Tibial artery (tissue), 4 donors: ENCODE measurements at regions not wholly inside any gene's neighbourhood (a gene's known extent, or its start where the extent isn't known, plus 50 kb on each side); places are given as distances from the start of the nearest gene placed in this dataset.
"Not testable (repeated sequence)": the region's sequence is repeated elsewhere in the genome, so short reads cannot be mapped to it uniquely, and the experiment has no call there.

ENCODE experiments used
- DNase-seq, 2 donors: peaks; one replicate each; pipeline ENCODE4 v3.0.0-alpha.2; 2019
- H3K27ac ChIP-seq, 2 donors: fragments of 200-600 bp; sonication (generic) in 1 of 2; 1 replicate in 1 of 2; 2 replicates in 1 of 2; pipeline ENCODE4 v1.5.1; 2018 to 2019; ENCODE audit warnings: mild to moderate bottlenecking in 1 of 2
- H3K27me3 ChIP-seq, 2 donors: fragments of 200-600 bp; sonication (generic) in 1 of 2; one replicate each; pipeline versions ENCODE4 v1.5.1 to v1.6.0; 2016 to 2019
- H3K36me3 ChIP-seq, 3 donors: fragments of 200-600 bp; sonication (generic) in 2 of 3; one replicate each; pipeline ENCODE4 v1.5.1; 2016 to 2019; ENCODE audit warnings: mild to moderate bottlenecking in 2 of 3
- H3K4me1 ChIP-seq, 4 donors: fragments of 200-600 bp; sonication (generic) in 2 of 4; 1 replicate in 3 of 4; 2 replicates in 1 of 4; pipeline ENCODE4 v1.5.1; 2016 to 2019
- H3K4me3 ChIP-seq, 2 donors: fragments of 200-600 bp; sonication (generic) in 1 of 2; 1 replicate in 1 of 2; 2 replicates in 1 of 2; pipeline ENCODE4 v1.5.1; 2018 to 2019; ENCODE audit warnings: mild to moderate bottlenecking in 2 of 2
- H3K9me3 ChIP-seq, 3 donors: fragments of 200-600 bp; sonication (generic) in 1 of 3; one replicate each; pipeline ENCODE4 v1.5.1; 2016 to 2019
- intact Hi-C: fragments of 100-400 bp; cut with DNase I; formaldehyde crosslinking; loops from one replicate; pipeline ENCODE4 v1.15.0; 2023; ENCODE audit warnings: low total_unique reads
- TF ChIP-seq, protein P1 (sequence below), 2 experiments: fragments of 200-600 bp in 1 of 2; fragments of 450-650 bp in 1 of 2; IDR thresholded peaks; one replicate each; pipeline ENCODE4 v1.5.1; 2017 to 2019; ENCODE audit warnings: antibody characterized with exemption in 2 of 2, mild to moderate bottlenecking in 1 of 2, moderate library complexity in 1 of 2

DNA sequence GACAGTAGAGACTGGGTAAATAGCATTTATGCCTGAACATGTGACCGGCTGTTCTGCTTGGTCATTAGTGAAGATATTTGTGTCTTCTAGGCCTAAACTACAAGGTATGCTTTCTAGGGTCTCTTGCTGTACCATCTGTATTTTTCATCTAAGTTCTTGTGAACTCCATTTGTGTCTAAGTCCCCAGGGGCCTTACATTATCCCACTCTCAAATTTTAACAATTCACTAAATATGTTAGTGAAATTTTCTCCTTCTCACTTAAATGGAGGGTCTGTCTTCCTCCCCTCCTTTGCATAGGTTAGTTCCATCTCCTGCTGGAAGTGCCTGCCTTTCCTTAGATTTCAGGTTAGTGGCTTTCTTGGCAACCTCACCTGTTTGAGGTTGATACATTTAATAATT is 382.6 kb downstream of the RAD51AP2 start:
- TF ChIP-seq, protein P1, sequence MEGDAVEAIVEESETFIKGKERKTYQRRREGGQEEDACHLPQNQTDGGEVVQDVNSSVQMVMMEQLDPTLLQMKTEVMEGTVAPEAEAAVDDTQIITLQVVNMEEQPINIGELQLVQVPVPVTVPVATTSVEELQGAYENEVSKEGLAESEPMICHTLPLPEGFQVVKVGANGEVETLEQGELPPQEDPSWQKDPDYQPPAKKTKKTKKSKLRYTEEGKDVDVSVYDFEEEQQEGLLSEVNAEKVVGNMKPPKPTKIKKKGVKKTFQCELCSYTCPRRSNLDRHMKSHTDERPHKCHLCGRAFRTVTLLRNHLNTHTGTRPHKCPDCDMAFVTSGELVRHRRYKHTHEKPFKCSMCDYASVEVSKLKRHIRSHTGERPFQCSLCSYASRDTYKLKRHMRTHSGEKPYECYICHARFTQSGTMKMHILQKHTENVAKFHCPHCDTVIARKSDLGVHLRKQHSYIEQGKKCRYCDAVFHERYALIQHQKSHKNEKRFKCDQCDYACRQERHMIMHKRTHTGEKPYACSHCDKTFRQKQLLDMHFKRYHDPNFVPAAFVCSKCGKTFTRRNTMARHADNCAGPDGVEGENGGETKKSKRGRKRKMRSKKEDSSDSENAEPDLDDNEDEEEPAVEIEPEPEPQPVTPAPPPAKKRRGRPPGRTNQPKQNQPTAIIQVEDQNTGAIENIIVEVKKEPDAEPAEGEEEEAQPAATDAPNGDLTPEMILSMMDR (IDR thresholded peaks at IDR 0.05) = no peak
- no peaks in the 10 kb centered on the region for H3K4me1 ChIP-seq

DNA sequence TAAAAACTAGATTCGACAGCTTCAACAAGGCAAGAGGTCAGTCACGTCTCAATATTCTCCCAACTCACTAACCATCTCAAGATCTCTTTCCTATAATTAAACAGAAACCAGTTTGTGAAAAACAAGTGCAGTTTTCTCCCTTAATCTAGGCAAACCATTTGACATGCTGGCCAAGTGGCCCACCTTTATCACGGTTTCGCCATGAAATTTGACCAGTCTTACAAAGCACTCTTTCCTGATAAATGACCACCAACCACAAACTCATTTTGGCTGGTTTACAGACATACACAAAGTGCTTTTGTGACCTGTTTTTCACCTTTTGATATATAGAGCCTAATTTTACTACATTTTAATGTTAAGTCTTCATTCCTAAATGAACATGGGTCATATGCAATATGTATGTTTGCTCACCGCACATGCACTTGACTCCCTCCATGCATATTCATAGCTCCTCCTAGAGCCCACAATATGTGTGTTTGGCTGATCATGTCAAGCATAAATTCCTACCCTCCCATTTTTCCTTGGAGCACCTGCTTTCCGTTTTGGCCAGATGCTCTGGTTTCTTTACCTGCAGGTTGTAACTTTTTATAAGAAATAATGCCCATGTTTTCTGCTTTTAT is 385.1 kb downstream of the RAD51AP2 start:
- no peak overlapping the region for H3K4me3 ChIP-seq
- no peaks in the 10 kb centered on the region for H3K36me3 ChIP-seq
- no peaks in the 10 kb centered on the region for H3K9me3 ChIP-seq
- no peak for DNase-seq
- TF ChIP-seq, protein P1 (IDR thresholded peaks at IDR 0.05) = no peak
- intact Hi-C loops = no loop called here
- no peaks in the 10 kb centered on the region for H3K27me3 ChIP-seq
- no peaks in the 10 kb centered on the region for H3K4me1 ChIP-seq
- H3K27ac ChIP-seq = no peak overlapping the region

More for the DNA sequence above, 382.6 kb downstream of the RAD51AP2 start:
- no peak for DNase-seq
- Histone ChIP-seq H3K9me3 (no peaks in the 10 kb centered on the region), H3K4me3 (no peak overlapping the region), H3K27me3 (no peaks in the 10 kb centered on the region), H3K27ac (no peak overlapping the region), H3K36me3 (no peaks in the 10 kb centered on the region)
- intact Hi-C loops = no loop called here

DNA sequence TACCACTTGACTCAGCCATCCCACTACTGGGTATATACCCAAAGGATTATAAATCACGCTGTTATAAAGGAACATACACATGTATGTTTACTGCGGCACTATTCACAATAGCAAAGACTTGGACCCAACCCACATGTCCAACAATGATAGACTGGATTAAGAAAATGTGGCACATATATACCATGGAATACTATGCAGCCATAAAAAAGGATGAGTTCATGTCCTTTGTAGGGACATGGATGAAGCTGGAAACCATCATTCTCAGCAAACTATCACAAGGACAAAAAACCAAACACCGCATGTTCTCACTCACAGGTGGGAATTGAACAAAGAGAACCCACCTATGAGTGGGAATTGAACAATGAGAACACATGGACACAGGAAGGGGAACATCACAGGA is 387.6 kb downstream of the RAD51AP2 start:
- intact Hi-C loops, H3K27ac ChIP-seq, H3K9me3 ChIP-seq, H3K27me3 ChIP-seq, DNase-seq, H3K4me1 ChIP-seq, H3K4me3 ChIP-seq, H3K36me3 ChIP-seq: not testable (repeated sequence)

DNA sequence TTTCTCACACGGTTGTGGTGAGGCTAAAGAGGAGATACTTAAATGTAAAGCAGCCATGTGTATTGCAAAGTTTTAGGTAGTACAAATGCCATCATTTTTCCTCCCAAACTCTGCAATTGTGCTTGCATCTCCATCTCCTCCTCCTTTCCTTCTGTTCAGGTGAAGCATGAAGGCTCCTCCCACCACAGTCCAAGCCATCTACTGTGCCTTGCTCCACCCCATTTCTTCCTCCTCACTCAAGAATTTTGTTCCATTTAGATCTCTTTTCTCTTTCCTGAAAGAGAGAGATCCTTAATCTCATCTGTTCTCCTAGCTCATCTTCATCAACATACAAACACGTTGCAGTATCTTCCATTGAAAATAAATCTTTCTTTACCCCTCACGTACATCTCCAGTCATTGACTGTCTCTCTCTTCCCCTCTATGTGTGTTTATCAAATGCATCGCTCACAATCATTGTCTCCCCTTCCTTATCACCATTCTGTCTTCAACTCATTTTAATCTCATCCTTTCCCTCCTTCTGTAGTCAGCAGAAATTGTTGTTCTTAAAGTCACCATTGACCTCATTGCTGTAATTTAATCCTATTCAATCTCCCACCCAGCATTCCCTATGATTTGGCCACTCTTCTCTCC is 392.1 kb downstream of the RAD51AP2 start:
- TF ChIP-seq, protein P1 (IDR thresholded peaks at IDR 0.05) = no peak
- no peak overlapping the region for H3K27ac ChIP-seq
- DNase-seq = no peak
- H3K27me3 ChIP-seq = no peaks in the 10 kb centered on the region
- H3K4me3 ChIP-seq = no peak overlapping the region
- no peaks in the 10 kb centered on the region for H3K36me3 ChIP-seq
- intact Hi-C loops = no loop called here
- H3K9me3 ChIP-seq = no peaks in the 10 kb centered on the region
- H3K4me1 ChIP-seq = no peaks in the 10 kb centered on the region

DNA sequence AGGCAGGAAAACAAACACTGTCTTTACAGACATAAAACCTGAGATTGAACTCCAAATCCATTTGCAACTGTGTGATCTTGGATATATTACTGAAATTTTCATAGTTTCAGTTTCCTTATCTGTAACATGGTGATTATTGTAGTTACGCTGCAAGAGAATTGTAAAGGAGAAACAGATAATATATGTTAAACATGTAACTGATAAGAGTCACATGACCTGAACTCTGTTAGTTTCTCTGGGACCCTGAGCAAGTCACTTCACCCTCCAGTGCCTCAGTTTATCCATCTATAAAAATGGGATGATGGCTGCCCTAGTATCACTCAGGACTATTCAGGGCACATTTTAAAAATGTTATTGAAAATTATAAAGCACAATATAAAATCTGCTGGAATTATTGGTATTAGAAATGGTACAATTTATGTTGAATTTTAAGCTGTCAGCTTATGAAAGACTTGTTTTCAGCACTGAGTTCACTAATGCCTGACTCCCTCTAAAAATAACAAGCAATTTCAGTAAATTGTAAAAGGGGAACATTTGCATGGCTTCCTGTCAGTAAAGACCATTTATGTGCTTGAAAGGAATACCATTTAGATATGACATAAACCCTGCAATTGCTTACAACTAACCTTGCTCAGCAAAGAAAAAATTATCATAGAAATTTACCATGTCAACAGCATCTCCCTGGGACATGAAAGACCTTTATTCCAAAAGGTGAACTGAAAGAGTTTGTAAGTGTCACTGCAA is 393.5 kb downstream of the RAD51AP2 start:
- Histone ChIP-seq H3K9me3 (no peaks in the 10 kb centered on the region), H3K36me3 (no peaks in the 10 kb centered on the region), H3K4me1 (no peaks in the 10 kb centered on the region), H3K4me3 (no peak overlapping the region), H3K27me3 (no peaks in the 10 kb centered on the region), H3K27ac (no peak overlapping the region)
- intact Hi-C loops = no loop called here
- TF ChIP-seq, protein P1 (IDR thresholded peaks at IDR 0.05) = no peak
- no peak for DNase-seq

DNA sequence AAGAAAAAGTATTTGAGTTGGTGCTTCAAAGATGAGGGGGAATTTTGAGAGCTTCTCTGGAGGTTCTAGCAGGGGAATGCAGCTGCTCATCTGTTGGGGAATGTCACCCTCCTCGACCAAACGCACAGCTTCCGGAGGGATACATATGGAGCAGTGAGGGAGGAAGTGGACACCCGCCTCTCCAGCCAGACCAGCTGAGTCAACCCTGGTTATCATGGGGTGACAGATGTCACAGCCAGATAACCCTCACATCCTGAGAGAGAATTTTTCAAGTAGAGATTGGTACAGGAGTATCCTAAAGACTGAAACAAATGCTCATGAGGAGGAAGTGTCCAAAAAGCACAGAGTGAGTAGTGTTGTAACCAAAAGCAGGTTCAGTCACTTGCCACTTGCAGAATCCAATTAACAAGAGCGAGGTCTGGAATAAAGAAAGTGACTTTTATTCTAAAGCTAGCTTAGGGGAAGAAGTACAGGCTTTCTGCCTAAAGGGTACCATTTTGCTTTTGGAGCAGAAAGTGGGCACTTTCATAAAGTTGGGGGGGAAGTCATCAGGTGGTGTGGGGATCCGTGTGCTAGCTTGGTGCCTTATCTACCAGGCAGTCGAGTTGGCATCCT is 395.2 kb downstream of the RAD51AP2 start:
- Histone ChIP-seq H3K4me3 (no peak overlapping the region), H3K27ac (no peak overlapping the region), H3K9me3 (no peaks in the 10 kb centered on the region), H3K4me1 (no peaks in the 10 kb centered on the region), H3K27me3 (peaks cover 0 to 2% of the 10 kb centered on the region in 2 donors), H3K36me3 (no peaks in the 10 kb centered on the region)
- TF ChIP-seq, protein P1 (IDR thresholded peaks at IDR 0.05) = no peak
- DNase-seq = no peak
- intact Hi-C loops = no loop called here
